ENCODE measurements at regions not wholly inside any gene's neighbourhood (a gene's known extent, or its start where the extent isn't known, plus 50 kb on each side); places are given as distances from the start of the nearest gene placed in this dataset.
"Not testable (repeated sequence)": the region's sequence is repeated elsewhere in the genome, so short reads cannot be mapped to it uniquely, and the experiment has no call there.

- no peak for DNase-seq (ENCODE audit: insufficient read length, low spot score)
- no peak for FAIRE-seq
Measured at GRCh38 chr5:17364987-17365810, 132.8 kb upstream of the TAF11L2 start.

DNA sequence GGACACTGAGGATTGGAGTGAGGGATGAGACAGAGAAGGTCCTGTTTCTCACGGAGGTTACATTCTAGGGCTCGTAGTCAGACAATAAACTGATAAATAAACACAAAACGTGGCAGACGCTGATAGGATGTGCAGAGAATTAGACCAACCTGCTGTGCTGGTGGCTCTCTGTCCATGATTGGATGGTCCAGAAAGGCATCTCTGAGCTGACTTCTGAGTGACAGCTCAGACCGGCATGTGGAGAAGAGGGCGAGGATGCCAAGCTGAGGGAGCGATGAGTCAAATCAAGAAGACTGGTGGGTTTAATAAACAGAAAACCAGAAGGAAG is 132.3 kb upstream of the TAF11L2 start:
- FAIRE-seq (peak; percentile 89), DNase-seq (ENCODE audit: insufficient read length, low spot score) (peak; percentile 88)

DNA sequence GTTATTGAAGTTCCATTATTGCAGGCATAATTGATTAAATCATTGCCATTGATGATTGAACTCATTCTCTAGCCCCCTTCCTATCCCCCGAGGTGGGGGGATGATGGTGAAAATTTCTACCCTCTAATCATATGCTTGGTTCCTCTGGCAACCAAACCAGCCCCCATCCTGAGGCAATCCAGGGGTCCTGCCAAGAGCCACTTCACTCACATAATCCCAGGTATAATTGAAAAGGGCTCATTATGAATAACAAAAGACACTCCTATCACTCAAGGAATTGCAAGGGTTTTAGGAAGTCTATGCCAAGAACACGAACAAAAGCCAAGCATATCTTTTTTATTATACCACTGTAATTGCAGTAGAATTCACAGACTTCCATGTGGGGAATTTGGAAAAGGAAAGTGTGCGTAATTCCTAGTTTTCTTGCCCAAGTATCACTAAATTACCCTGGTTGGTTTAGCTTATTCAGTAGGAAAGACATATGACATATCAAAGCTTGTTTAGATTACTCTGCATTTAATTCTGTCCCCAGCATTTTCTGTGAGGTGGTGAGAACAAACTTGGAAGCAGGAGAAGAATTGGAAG is 130.7 kb upstream of the TAF11L2 start:
- FAIRE-seq = no peak
- DNase-seq (ENCODE audit: insufficient read length, low spot score) = no peak

GRCh38 chr5:17370651-17371050 is 127.4 kb upstream of the TAF11L2 start:
- FAIRE-seq = peak; percentile 55
- DNase-seq (ENCODE audit: insufficient read length, low spot score) = no peak

DNA sequence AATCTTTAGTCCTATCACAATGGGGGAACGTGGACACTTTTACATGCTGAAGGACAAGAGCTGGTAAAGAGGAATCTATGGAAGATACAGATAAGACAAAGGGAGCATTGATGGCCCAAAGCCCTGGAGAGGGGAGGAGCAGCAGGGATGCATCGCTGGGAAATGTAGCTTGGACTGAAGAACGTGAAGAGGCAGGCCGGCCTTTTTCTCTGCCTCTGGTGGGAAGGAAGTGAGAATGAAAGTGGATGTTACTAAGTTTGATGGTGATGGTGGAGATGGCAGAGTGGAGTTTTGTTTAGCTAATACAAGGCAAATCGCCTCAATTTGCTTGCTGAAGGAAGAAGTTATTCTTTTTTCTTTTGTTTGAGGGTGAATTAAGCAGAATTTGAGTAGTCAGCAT is 124.6 kb upstream of the TAF11L2 start:
- FAIRE-seq (no peak), DNase-seq (ENCODE audit: insufficient read length, low spot score) (no peak)

GRCh38 chr5:17373814-17374556 is 124.0 kb upstream of the TAF11L2 start:
- no peak for FAIRE-seq

GRCh38 chr5:17374973-17375742 is 122.9 kb upstream of the TAF11L2 start:
- DNase-seq (ENCODE audit: insufficient read length, low spot score) = peak; percentile 62
- FAIRE-seq = no peak

More at GRCh38 chr5:17373814-17374556, 124.0 kb upstream of the TAF11L2 start:
- DNase-seq (ENCODE audit: insufficient read length, low spot score) = no peak

GRCh38 chr5:17375886-17376285 is 122.1 kb upstream of the TAF11L2 start:
- not testable (repeated sequence) for DNase-seq (ENCODE audit: insufficient read length, low spot score); FAIRE-seq

- DNase-seq (ENCODE audit: insufficient read length, low spot score) = no peak
- FAIRE-seq = no peak
Measured at GRCh38 chr5:17378346-17378997, 119.6 kb upstream of the TAF11L2 start.

DNA sequence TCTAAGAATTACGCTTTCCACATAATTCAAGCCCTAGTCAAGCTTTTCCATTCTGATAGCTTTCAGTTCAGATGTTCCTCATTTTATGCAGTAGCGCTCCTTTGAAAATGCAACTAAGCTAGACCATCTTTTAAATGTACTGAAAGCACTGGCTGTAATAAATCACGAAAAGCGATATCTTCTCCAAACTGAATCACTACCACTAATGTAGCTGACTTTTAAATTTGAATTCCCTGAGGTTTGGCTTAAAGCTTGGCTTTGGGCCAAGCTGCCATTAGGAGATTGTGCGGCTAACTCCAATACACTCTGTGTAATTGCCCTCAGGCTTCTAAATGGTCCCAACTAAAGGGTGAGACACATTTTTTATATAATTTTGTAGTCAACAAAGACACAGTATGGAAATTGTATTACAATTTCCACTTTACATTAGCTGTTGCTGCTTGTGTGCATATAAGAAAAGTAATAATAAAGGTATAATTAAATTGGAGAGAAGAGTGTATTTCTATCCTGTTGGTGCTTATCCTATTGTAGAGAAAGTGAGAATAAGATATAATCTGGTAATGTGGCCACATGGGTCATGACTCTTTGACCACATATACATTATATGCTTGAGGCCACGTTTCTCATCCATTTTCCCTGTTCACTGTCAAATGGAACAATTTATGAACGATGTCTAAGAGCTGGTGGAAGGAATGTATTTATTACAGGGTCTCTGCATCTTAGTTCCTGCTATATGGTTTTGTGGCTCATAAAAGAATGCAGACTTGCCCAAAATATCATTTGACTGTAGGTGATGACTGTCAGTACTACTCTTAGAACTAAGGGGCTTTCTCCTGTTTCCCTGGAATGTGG is 118.7 kb upstream of the TAF11L2 start:
- FAIRE-seq (peak; percentile 75), DNase-seq (ENCODE audit: insufficient read length, low spot score) (peak; percentile 68)

GRCh38 chr5:17381932-17382331 is 116.1 kb upstream of the TAF11L2 start:
- FAIRE-seq (peak; percentile 23), DNase-seq (ENCODE audit: insufficient read length, low spot score) (no peak)

GRCh38 chr5:17383526-17383925 is 114.5 kb upstream of the TAF11L2 start:
- peak; percentile 52 for FAIRE-seq
- DNase-seq (ENCODE audit: insufficient read length, low spot score) = no peak

- DNase-seq (ENCODE audit: insufficient read length, low spot score) = no peak
- FAIRE-seq = no peak
Measured at GRCh38 chr5:17384181-17384580, 113.8 kb upstream of the TAF11L2 start.

DNA sequence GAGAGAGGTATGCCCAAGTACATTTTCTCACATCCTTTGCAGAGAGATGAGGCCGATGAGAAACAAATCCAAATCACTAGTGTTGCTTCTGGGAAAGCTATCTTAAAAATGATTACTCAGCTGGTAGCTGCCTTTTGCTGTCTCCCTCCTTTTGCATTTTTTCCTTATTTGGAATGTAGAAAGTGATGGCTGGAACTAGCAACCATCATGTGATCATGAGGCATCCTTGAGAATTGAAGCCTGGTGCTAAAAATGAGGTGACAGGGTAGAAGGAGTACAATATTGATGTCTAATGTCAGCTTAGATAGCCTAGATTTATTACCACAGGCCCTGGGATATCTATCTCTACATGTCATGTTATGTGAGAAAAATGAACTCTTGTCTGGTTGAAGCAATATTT is 109.3 kb upstream of the TAF11L2 start:
- FAIRE-seq (no peak), DNase-seq (ENCODE audit: insufficient read length, low spot score) (no peak)

DNA sequence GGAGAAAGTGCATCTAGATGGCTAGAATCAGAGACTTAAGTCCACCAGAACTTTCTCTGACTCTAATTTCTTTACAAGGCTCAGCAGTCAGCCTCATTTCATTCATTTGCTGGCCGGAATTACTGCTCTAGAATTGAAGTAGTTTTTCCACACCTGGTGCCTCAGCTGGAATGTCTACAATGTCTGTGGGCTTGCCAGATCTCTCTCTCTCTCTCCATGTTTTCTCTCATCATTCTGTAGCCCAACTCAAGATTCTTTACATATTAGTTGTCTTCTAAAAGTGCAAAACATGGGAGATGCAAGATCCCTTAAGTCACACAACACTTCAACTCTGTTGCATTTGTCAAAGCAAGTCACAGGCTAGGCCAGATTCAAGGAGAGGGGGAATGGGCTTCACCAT is 103.9 kb upstream of the TAF11L2 start:
- FAIRE-seq (no peak), DNase-seq (ENCODE audit: insufficient read length, low spot score) (no peak)

- no peak for FAIRE-seq
- no peak for DNase-seq (ENCODE audit: insufficient read length, low spot score)
Measured at GRCh38 chr5:17395106-17395880, 102.7 kb upstream of the TAF11L2 start.

DNA sequence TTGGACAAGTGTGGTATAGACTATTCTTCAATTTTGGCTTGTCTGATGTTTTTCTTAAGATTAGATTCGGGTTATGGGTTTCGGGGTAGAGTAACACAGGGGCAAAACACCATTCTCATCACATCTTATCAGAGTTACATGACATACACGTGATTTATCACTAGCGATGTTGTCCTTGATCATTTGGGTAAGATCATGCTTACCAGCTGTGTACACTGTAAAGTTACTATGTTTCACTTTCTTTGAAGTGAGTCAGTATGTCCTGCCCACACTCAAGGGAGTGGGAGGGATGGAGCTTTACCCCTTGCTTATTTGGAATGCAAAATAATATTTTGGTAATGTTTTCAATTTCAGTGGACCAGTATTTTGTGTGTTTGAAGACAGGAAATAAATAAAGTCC is 101.8 kb upstream of the TAF11L2 start:
- DNase-seq (ENCODE audit: insufficient read length, low spot score) (no peak), FAIRE-seq (peak; percentile 69)

GRCh38 chr5:17398431-17398830 is 99.6 kb upstream of the TAF11L2 start:
- peak; percentile 89 for FAIRE-seq
- DNase-seq (ENCODE audit: insufficient read length, low spot score) = peak; percentile 74
